Lower leg skin (tissue), 4 donors: ENCODE measurements at regions not wholly inside any gene's neighbourhood (a gene's known extent, or its start where the extent isn't known, plus 50 kb on each side); places are given as distances from the start of the nearest gene placed in this dataset.
A peak's percentile ranks its signal among the peaks of the same experiment; 100 is the strongest.

Experiments used
- DNase-seq, 2 donors: peaks; one replicate each; pipeline ENCODE4 v3.0.0-alpha.2; 2019; ENCODE audit warnings: low spot score in 2 of 2
- H3K4me3 ChIP-seq: fragments of 200-600 bp; sonication (generic); 2 replicates; pipeline ENCODE4 v1.5.1; 2017; ENCODE audit warnings: mild to moderate bottlenecking, low read depth; ENCODE audit not compliant: poor library complexity, severe bottlenecking
- POLR2A ChIP-seq, 2 donors: fragments of 450-650 bp; IDR thresholded peaks; one replicate each; pipeline ENCODE4 v1.6.1; 2016 to 2017; ENCODE audit warnings: antibody characterized with exemption in 2 of 2, mild to moderate bottlenecking in 1 of 2, moderate library complexity in 1 of 2
- whole genome bisulfite sequencing, 2 donors: methylation state at CpG; one replicate each; pipeline ENCODE4 v1.1.5; 2018; 5-methylcytosine and 5-hydroxymethylcytosine counted together
- intact Hi-C: fragments of 100-400 bp; cut with DNase I; formaldehyde crosslinking; loops from one replicate; pipeline ENCODE4 v1.15.0; 2023; ENCODE audit warnings: low total_unique reads
- TF ChIP-seq, protein P1 (sequence below), 3 donors: fragments of 450-650 bp; IDR thresholded peaks; one replicate each; pipeline ENCODE4 v1.5.1; 2016; ENCODE audit warnings: antibody characterized with exemption in 3 of 3, mild to moderate bottlenecking in 3 of 3, moderate library complexity in 2 of 3

DNA sequence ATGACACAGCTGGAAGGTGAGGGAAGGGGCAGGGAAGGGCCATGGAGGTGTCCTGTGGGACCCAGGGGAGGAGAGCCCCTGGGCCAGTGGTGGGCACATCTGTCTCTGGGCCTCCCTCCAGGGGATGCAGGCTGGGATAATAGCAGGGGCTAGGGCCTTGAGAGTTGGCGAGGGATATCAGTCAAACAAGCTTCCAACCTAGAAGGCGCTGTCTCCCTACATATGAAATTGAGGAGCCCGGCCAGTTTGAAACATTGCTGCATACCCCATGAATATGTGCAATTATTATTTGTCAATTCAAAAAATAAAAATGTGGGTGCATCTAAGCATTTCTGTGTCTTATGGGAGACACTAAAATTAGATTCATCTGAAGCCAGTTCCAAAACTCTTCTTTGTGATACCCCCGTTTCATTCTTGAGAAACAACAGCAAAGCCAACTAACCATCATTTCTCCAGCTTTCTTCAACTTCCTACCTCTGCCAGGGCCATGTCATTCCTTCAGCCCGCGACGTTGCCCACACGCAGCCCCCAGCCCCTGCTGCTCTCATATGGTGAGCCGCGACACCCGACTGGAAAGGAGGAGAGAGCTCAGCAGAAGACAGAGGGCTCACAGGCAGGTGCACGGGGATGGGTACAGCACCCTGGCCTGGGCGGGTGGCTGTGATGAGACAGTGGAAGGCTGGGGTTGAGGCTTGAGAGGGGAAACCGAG, 418.7 kb downstream of the GLRX3 start:
- WGBS, 2 donors, result 90 to 92% methylated on average over 14 of the region's 14 CpGs
- TF ChIP-seq, protein P1, sequence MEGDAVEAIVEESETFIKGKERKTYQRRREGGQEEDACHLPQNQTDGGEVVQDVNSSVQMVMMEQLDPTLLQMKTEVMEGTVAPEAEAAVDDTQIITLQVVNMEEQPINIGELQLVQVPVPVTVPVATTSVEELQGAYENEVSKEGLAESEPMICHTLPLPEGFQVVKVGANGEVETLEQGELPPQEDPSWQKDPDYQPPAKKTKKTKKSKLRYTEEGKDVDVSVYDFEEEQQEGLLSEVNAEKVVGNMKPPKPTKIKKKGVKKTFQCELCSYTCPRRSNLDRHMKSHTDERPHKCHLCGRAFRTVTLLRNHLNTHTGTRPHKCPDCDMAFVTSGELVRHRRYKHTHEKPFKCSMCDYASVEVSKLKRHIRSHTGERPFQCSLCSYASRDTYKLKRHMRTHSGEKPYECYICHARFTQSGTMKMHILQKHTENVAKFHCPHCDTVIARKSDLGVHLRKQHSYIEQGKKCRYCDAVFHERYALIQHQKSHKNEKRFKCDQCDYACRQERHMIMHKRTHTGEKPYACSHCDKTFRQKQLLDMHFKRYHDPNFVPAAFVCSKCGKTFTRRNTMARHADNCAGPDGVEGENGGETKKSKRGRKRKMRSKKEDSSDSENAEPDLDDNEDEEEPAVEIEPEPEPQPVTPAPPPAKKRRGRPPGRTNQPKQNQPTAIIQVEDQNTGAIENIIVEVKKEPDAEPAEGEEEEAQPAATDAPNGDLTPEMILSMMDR (IDR thresholded peaks at IDR 0.05), result no peak
- intact Hi-C loops, result no loop called here
- H3K4me3 ChIP-seq, result no peak overlapping the region
- peak in 1 of 2 donors; percentile 53 for DNase-seq

DNA sequence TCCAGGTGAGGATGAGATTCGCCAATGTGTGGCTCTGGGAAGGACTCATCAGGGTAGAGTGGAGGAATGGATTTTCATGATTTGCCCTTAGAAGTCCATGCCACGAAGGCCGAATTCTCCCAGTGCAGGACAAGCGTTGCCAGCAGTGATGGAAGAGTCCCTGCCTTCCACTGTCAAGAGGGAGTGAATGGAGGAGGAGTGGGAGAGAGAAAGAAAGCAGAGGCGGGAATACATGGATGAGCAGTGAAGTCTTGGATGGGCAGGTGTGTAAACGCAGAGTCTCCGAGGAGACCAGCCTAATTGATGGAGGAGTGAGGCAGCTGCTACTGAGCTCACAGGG, 419.2 kb downstream of the GLRX3 start:
- DNase-seq, result no peak
- TF ChIP-seq, protein P1 (IDR thresholded peaks at IDR 0.05), result no peak
- no peak for TF ChIP-seq POLR2A (IDR thresholded peaks at IDR 0.05)
- H3K4me3 ChIP-seq, result no peak overlapping the region
- intact Hi-C loops, result no loop called here
- WGBS, 2 donors, result 76 to 86% methylated on average over 7 of the region's 7 CpGs

- TF ChIP-seq, protein P1 (IDR thresholded peaks at IDR 0.05), result no peak
- no peak for TF ChIP-seq POLR2A (IDR thresholded peaks at IDR 0.05)
- 48 to 60% methylated on average over 8 of the region's 8 CpGs for WGBS, 2 donors
- DNase-seq, result no peak
- intact Hi-C loops, result no loop called here
- H3K4me3 ChIP-seq, result no peak overlapping the region
Measured at GRCh38 chr10:130557181-130557845, 421.1 kb downstream of the GLRX3 start.

GRCh38 chr10:130558746-130559546, 422.8 kb downstream of the GLRX3 start:
- H3K4me3 ChIP-seq, result no peak overlapping the region
- TF ChIP-seq, protein P1 (IDR thresholded peaks at IDR 0.05), result no peak
- TF ChIP-seq POLR2A (IDR thresholded peaks at IDR 0.05), result no peak
- no peak for DNase-seq
- WGBS, 2 donors, result 60 to 61% methylated on average over 11 of the region's 11 CpGs
- intact Hi-C loops, result no loop called here

GRCh38 chr10:130559547-130559880, 423.3 kb downstream of the GLRX3 start:
- DNase-seq, result peak in 1 of 2 donors; percentile 45
- WGBS, 2 donors, result 33 to 60% methylated on average over 5 to 6 of the region's 6 CpGs
- H3K4me3 ChIP-seq, result no peak overlapping the region
- intact Hi-C loops, result no loop called here
- TF ChIP-seq POLR2A (IDR thresholded peaks at IDR 0.05), result no peak
- TF ChIP-seq, protein P1 (IDR thresholded peaks at IDR 0.05), result no peak
